Activated T-cell treated with anti-CD3 and anti-CD28 coated beads, Interleukin-2, amount 50 U/mL, for 4 hours (primary cell): ENCODE measurements at regions not wholly inside any gene's neighbourhood (a gene's known extent, or its start where the extent isn't known, plus 50 kb on each side); places are given as distances from the start of the nearest gene placed in this dataset.
"Not testable (repeated sequence)": the region's sequence is repeated elsewhere in the genome, so short reads cannot be mapped to it uniquely, and the experiment has no call there.

Source experiments
- ATAC-seq, 2 donors: fragments of 200-7000 bp; cut with Tn5 transposase; one replicate each; pipeline ENCODE4 v1.10.0; 2021
- DNase-seq: peaks from one replicate; pipeline ENCODE4 v3.0.0-alpha.2; 2020
- H3K27me3 Mint-ChIP-seq: one replicate; pipeline ENCODE4 v1.8.0; 2021; ENCODE audit warnings: low read depth, mixed read lengths
- H3K36me3 Mint-ChIP-seq: one replicate; pipeline ENCODE4 v1.8.0; 2022; ENCODE audit warnings: mixed read lengths; ENCODE audit not compliant: insufficient read depth
- H3K4me1 Mint-ChIP-seq: one replicate; pipeline ENCODE4 v1.8.0; 2021; ENCODE audit warnings: low read depth, mixed read lengths
- H3K4me3 Mint-ChIP-seq: one replicate; pipeline ENCODE4 v1.8.0; 2021; ENCODE audit warnings: mild to moderate bottlenecking, moderate library complexity, mixed read lengths
- H3K9me3 Mint-ChIP-seq: one replicate; pipeline ENCODE4 v1.8.0; 2021; ENCODE audit warnings: mixed read lengths

DNA sequence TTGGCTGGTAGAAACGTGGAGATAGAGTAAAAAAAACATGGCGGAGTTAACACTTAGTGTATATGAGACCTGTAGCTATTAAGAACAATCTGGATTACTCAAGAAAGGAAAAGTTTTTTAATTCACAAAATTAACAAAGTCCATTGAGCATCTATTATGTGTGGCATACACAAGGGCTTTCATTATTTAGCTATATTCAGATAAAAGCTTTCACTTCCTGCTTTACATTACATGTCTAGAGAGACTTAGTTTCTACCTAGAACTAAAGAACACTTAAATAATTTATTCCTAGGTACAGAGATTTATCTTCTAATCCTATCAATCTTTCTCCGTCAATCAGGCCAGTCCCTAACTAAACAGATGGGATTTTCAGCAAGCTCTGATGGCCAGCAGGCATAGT is 196.0 kb upstream of the SLC39A10 start:
- ATAC-seq (no peak), DNase-seq (no peak)
- Mint-ChIP-seq H3K4me3 (no peak overlapping the region), H3K27me3 (peaks cover 2% of the 10 kb centered on the region), H3K4me1 (peaks cover 11% of the 10 kb centered on the region), H3K36me3 (no peaks in the 10 kb centered on the region), H3K9me3 (peaks cover 11% of the 10 kb centered on the region)

DNA sequence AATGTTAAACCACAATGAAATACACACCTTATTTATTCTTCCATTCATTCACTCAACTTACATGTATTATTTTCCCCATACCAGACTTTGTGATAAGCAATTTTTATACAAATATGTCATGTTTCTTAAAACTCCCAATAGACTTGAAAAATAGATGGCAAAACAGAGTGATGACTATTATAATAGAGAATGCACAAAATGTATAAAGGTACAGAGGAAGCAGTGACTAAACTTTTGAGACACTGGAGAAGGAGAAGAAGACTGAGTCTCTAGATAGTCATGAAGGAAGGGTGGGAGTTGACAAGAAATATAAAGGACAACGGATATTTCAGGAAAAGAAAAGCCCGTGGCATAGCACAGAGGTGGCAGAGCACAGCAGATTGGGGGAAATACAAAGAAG is 198.1 kb upstream of the SLC39A10 start:
- Mint-ChIP-seq H3K4me1 (peaks cover 15% of the 10 kb centered on the region), H3K36me3 (no peaks in the 10 kb centered on the region), H3K4me3 (no peak overlapping the region), H3K9me3 (peaks cover 3% of the 10 kb centered on the region), H3K27me3 (peaks cover 2% of the 10 kb centered on the region)
- no peak for ATAC-seq
- DNase-seq: no peak

DNA sequence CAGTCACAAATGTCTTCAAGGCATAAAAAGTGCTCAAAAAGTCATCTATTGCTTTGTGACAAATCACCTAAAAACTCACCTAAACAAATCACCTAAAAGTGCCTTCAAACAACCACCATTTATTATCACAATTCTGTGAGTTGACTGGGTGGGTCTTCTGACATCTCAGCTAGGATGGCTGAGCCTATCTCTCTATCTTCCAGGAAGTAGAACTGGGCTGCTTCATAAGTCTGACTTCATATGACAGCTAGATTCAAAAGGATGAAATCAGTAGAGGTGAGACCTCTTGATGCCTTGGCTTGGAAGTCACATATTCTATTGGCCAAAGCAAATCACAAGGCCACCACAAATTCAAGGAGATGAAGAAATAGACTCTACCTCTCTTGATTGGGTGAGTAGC is 199.2 kb upstream of the SLC39A10 start:
- DNase-seq: no peak
- no peaks in the 10 kb centered on the region for H3K36me3 Mint-ChIP-seq
- no peak for ATAC-seq

DNA sequence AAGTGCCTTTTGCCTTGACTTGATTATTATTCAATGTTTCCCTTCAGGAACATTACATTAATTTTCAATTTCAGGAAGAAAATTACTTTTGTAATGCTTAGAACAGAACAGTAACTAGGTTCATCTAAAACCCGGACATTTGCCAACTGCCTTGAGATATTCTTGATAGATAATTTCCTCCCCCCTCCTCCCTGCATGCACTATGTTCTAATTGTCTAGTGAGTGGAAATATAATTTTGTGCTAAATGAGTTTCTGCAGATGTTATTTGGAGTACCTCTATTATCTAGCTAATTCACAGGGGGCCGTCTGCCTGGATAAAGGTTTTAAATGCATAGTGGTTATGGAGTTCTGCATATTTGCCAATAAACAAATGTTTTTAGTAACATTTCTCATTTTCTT is 200.3 kb upstream of the SLC39A10 start:
- H3K9me3 Mint-ChIP-seq: peaks cover 3% of the 10 kb centered on the region
- ATAC-seq (no peak), DNase-seq (no peak)
- peaks cover 15% of the 10 kb centered on the region for H3K4me1 Mint-ChIP-seq
- no peaks in the 10 kb centered on the region for H3K36me3 Mint-ChIP-seq
- H3K27me3 Mint-ChIP-seq: no peaks in the 10 kb centered on the region
- no peak overlapping the region for H3K4me3 Mint-ChIP-seq

More for the DNA sequence above, 199.2 kb upstream of the SLC39A10 start:
- no peak overlapping the region for H3K4me3 Mint-ChIP-seq
- H3K9me3 Mint-ChIP-seq: peaks cover 3% of the 10 kb centered on the region
- no peaks in the 10 kb centered on the region for H3K27me3 Mint-ChIP-seq
- H3K4me1 Mint-ChIP-seq: peaks cover 17% of the 10 kb centered on the region

DNA sequence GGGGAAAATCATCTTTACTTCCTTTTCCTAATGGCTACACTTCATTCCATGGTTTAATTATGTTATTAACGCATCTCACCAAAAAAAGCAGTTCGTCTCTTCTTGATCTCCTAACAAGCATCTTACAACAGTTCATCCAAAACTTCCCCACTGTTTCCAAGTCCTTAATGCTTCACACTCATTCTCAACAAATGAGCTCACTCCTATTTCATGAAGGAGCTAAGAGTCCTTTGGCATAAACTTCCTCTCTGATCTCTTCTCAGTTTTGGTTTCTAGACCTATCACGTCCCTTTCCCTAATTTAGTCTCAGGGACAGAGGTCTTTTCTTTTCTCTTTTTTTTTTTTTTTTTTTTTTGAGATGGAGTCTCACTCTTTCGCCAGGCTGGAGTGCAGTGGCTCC is 205.9 kb upstream of the SLC39A10 start:
- H3K27me3 Mint-ChIP-seq: no peaks in the 10 kb centered on the region
- ATAC-seq (no peak), DNase-seq (no peak)
- peaks cover 8% of the 10 kb centered on the region for H3K4me1 Mint-ChIP-seq
- no peaks in the 10 kb centered on the region for H3K9me3 Mint-ChIP-seq
- no peaks in the 10 kb centered on the region for H3K36me3 Mint-ChIP-seq
- no peak overlapping the region for H3K4me3 Mint-ChIP-seq

DNA sequence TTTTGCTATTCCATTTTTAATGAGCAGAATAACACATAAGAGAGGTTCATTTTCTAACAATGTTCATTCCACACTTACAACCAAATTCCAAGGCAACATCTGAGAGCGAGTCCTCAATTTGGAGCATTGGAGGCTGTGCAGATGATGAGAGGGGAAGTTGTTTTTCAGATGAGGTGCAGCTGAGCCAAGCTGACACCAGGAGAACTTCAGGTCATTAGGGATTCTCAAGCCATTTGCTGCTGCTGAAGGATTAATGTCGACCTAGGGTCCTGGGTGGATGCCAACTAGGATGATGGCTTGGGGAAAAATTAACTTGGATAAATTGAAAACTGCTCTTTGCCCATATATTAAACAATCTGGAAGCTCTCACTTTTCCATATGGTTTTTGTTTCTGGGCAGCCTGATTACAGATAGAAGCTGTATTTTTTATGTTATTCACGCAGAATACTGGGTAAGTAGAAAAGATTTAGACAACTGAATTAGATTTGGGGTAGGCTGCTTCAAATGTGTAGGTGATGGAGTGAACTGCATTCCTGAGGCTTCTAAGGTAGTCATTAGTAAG is 206.4 kb upstream of the SLC39A10 start:
- H3K9me3 Mint-ChIP-seq: no peaks in the 10 kb centered on the region
- no peaks in the 10 kb centered on the region for H3K36me3 Mint-ChIP-seq
- H3K27me3 Mint-ChIP-seq: no peaks in the 10 kb centered on the region
- H3K4me1 Mint-ChIP-seq: peaks cover 8% of the 10 kb centered on the region
- ATAC-seq (no peak), DNase-seq (no peak)
- no peak overlapping the region for H3K4me3 Mint-ChIP-seq

DNA sequence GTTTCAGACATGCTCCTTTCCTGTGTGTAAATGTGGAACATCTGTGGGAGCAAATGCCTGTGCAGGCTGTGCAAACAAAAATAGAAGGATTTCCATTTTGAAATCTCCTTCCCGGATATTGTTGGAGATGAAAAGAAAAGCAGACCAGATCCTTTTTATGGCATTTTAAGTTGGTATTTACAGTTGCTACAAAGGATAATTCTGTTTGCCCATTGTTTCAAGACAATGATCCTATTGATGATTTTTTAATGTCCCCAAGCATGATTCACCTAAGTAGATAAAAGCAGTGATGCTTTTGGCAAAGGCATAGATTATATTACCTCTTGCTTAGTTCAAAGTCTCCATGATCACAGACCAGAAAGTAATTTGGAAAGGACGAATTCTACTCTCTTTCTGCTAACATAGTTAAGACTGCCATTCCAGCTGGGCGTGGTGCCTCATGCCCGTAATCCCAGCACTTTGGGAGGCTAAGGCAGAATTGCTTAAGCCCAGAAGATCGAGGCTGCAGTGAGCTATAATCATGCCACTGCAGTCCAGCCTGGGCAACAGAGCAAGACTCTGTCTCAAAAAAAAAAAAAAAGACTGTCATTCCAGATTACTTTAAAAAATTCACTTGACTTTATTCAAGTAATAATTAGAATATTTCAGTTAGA is 209.6 kb upstream of the SLC39A10 start:
- Mint-ChIP-seq H3K9me3 (peaks cover 6% of the 10 kb centered on the region), H3K36me3 (peaks cover 4% of the 10 kb centered on the region), H3K4me1 (peaks cover 5% of the 10 kb centered on the region), H3K4me3 (no peak overlapping the region), H3K27me3 (no peaks in the 10 kb centered on the region)
- no peak for ATAC-seq
- DNase-seq: no peak

DNA sequence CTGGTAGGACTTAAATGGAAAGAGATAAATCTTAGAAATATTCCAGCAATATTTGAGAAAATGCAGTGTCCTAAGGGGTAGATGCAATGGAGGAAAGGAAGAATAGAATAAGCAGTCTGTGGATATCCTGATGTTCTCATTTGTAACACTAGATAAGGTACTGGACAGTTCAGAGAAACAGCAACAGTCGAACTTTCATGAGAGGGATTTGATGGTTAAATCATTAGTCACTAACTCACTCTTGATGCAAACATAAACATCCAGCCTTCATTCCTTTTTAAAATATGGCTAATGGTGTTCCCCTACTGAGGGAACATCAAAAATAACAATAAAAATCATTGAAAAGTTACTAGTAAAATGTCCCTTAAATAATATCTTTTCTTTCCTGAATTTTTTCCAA is 211.4 kb upstream of the SLC39A10 start:
- peaks cover 23% of the 10 kb centered on the region for H3K9me3 Mint-ChIP-seq
- no peak overlapping the region for H3K4me3 Mint-ChIP-seq
- H3K36me3 Mint-ChIP-seq: peaks cover 10% of the 10 kb centered on the region
- no peaks in the 10 kb centered on the region for H3K27me3 Mint-ChIP-seq
- no peak for ATAC-seq
- H3K4me1 Mint-ChIP-seq: peaks cover 10% of the 10 kb centered on the region
- DNase-seq: no peak

DNA sequence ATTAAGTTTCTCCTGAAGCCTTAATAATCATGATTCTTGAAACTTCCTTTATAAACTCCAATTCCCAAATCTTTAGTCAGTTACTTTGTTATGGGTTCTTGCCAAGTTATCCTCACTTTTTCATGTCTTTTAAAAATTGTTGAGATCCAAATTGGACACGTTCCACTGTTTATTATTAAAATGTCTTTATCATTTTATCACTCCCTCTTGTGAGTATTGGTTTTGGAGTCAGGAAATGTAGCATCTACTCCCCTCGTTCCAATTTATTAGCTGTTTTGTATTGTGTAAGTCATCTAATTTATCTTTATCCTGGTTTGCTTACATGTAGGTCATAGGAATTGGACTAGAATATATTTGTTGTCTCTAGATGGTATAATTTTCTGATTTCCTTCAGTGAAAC is 213.1 kb upstream of the SLC39A10 start:
- DNase-seq (no peak), ATAC-seq (no peak)
- no peaks in the 10 kb centered on the region for H3K27me3 Mint-ChIP-seq
- peaks cover 23% of the 10 kb centered on the region for H3K9me3 Mint-ChIP-seq
- H3K36me3 Mint-ChIP-seq: peaks cover 10% of the 10 kb centered on the region
- no peak overlapping the region for H3K4me3 Mint-ChIP-seq
- peaks cover 9% of the 10 kb centered on the region for H3K4me1 Mint-ChIP-seq

DNA sequence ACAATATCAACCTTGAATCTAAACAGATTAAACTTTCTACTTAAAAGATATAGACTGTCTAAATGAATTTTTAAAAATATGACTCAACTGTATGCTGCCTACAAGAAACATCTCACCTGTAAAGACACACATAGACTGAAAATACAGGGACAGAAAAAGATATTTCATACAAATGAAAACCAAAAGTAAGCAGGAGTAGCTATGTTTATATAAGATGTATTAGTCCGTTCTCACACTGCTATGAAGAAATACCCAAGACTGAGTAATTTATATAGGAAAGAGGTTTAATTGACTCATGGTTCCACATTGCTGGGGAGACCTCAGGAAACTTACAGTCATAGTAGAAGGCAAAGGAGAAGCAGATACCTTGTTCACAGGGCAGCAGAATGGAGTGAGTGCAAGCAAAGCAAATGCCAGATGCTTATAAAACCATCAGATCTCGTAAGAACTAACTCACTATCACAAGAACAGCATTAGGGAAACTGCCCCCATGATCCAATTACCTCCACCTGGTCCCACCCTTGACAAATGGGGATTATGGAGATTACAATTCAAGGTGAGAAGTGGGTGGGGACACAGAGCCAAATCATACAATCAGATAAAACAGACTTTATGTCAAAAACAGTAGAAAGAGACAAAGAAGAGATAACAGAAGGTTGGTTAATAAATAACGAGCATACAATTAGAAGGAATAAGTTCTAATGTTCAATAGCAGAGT is 214.4 kb upstream of the SLC39A10 start:
- Mint-ChIP-seq H3K4me3 (no peak overlapping the region), H3K27me3 (no peaks in the 10 kb centered on the region), H3K4me1 (peaks cover 9% of the 10 kb centered on the region), H3K36me3 (peaks cover 10% of the 10 kb centered on the region), H3K9me3 (peaks cover 23% of the 10 kb centered on the region)
- DNase-seq (no peak), ATAC-seq (peak; percentile 66 to 86)

DNA sequence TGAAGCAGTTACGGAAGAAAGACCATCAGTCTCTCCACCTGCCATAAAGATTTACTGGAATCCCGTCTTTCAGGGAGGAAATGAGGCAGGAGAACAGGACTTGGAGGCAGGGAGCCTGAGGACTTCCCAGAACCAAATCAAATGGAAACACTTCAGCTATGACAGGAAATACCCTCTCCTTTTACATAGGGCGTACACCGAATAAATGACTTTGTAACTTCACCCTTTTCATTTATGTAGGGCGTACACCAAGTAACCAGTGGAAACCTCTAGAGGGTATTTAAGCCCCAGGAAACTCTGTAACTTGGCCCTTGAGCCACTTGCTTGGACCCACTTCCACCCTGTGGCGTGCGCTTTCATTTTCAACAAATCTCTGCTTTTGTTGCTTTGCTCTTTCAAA is 218.3 kb upstream of the SLC39A10 start:
- ATAC-seq (no peak), DNase-seq (no peak)
- peaks cover 24% of the 10 kb centered on the region for H3K9me3 Mint-ChIP-seq
- H3K4me3 Mint-ChIP-seq: no peak overlapping the region
- H3K27me3 Mint-ChIP-seq: no peaks in the 10 kb centered on the region
- H3K4me1 Mint-ChIP-seq: peaks cover 9% of the 10 kb centered on the region
- peaks cover 10% of the 10 kb centered on the region for H3K36me3 Mint-ChIP-seq

DNA sequence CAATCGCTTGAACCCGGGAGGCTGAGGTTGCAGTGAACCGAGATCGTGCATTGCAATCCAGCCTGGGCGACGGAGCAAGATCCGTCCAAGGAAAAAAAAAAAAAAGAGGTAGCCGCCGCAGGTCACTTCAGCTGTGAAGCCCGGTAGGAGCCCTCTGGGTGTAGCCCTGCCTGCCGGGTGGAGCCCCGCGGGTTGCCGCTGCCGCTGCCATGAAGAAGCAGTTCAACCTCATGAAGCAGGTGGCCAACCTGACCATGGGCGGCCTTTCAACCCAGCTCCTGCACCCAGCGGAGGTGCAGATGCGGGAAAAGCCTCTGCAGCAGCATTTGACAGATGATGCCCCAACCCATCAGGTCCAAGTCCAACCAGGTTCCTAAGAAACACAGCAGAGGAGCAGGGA is 219.5 kb upstream of the SLC39A10 start:
- no peak for ATAC-seq
- H3K4me1 Mint-ChIP-seq: peaks cover 5% of the 10 kb centered on the region
- DNase-seq: no peak
- no peak overlapping the region for H3K4me3 Mint-ChIP-seq
- peaks cover 22% of the 10 kb centered on the region for H3K9me3 Mint-ChIP-seq
- H3K36me3 Mint-ChIP-seq: peaks cover 6% of the 10 kb centered on the region
- H3K27me3 Mint-ChIP-seq: no peaks in the 10 kb centered on the region

DNA sequence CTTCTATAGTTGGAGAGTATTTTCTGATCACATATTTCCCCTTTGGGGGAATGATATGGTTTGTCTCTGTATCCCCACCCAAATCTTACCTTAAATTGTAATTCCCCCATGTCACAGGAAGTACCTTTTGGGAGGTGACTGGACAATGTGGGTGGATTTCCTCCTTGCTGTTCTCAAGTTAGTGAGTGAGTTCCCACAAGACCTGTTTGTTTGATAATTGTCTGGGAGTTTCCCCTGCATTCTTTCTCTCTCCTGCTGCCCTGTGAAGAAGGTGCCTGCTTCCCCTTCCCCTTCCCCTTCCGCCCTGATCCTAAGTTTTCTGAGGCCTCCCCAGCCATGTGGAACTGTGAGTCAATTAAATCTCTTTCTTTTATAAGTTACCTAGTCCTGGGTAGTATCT is 222.7 kb upstream of the SLC39A10 start:
- H3K4me3 Mint-ChIP-seq: no peak overlapping the region
- DNase-seq (no peak), ATAC-seq (no peak)
- no peaks in the 10 kb centered on the region for H3K36me3 Mint-ChIP-seq
- peaks cover 5% of the 10 kb centered on the region for H3K9me3 Mint-ChIP-seq
- no peaks in the 10 kb centered on the region for H3K27me3 Mint-ChIP-seq
- no peaks in the 10 kb centered on the region for H3K4me1 Mint-ChIP-seq

DNA sequence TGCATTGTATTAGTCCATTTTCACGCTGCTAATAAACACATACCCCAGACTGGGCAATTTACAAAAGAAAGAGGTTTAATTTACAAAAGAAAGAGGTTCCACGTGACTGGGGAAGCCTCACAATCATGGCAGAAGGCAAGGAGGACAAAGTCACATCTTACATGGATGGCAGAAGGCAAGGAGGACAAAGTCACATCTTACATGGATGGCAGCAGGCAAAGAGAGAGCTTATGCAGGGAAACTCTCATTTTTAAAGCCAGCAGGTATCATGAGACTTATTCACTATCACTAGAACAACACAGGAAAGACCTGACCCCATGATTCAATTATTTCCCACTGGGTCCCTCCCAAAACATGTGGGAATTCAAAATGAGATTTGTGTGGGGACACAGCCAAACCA is 223.3 kb upstream of the SLC39A10 start:
- not testable (repeated sequence) for ATAC-seq, H3K36me3 Mint-ChIP-seq, H3K27me3 Mint-ChIP-seq, H3K4me3 Mint-ChIP-seq, DNase-seq, H3K9me3 Mint-ChIP-seq, H3K4me1 Mint-ChIP-seq

DNA sequence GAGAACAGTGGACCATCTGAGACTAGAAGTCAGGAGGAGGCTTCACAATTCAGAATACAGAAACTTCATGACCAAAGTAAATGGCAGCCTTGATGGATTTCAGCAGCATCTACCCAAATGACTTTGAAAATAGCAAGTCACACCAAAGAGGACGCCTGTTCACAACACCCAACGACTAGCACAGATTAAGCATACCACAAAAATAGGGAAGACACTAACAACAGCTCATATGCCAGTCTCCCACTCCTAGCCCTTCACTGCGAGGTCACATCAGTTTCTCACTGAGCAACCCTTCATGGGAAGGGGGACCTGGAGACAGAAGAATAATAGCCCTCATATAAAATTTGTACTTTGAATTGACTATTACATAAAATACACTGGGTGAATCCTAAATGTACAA is 228.4 kb upstream of the SLC39A10 start:
- DNase-seq: no peak
- Mint-ChIP-seq H3K4me1 (no peaks in the 10 kb centered on the region), H3K36me3 (no peaks in the 10 kb centered on the region), H3K27me3 (no peaks in the 10 kb centered on the region), H3K9me3 (peaks cover 3% of the 10 kb centered on the region), H3K4me3 (no peak overlapping the region)
- no peak for ATAC-seq
